T-helper 2 cell treated with Interferon-gamma antibody and Interleukin-4, amounts not matched to agents 5 μg/mL and 100 μg/mL, for 36 hours (primary cell): ENCODE measurements at regions not wholly inside any gene's neighbourhood (a gene's known extent, or its start where the extent isn't known, plus 50 kb on each side); places are given as distances from the start of the nearest gene placed in this dataset.

Experiments
- DNase-seq: peaks from one replicate; pipeline ENCODE4 v3.0.0; 2021; ENCODE audit warnings: low spot score
- H3K27ac Mint-ChIP-seq: one replicate; pipeline ENCODE4 v1.8.0; 2021; ENCODE audit warnings: mild to moderate bottlenecking, mixed read lengths
- H3K27me3 Mint-ChIP-seq: one replicate; pipeline ENCODE4 v1.8.0; 2021; ENCODE audit warnings: low read depth, mixed read lengths
- H3K36me3 Mint-ChIP-seq: one replicate; pipeline ENCODE4 v1.8.0; 2021; ENCODE audit warnings: low read depth, mixed read lengths
- H3K4me1 Mint-ChIP-seq: one replicate; pipeline ENCODE4 v1.8.0; 2021; ENCODE audit warnings: low read depth, mixed read lengths
- H3K4me3 Mint-ChIP-seq: one replicate; pipeline ENCODE4 v1.8.0; 2022; ENCODE audit warnings: mild to moderate bottlenecking, moderate library complexity, mixed read lengths
- H3K9me3 Mint-ChIP-seq: one replicate; pipeline ENCODE4 v1.8.0; 2021; ENCODE audit warnings: mixed read lengths

DNA sequence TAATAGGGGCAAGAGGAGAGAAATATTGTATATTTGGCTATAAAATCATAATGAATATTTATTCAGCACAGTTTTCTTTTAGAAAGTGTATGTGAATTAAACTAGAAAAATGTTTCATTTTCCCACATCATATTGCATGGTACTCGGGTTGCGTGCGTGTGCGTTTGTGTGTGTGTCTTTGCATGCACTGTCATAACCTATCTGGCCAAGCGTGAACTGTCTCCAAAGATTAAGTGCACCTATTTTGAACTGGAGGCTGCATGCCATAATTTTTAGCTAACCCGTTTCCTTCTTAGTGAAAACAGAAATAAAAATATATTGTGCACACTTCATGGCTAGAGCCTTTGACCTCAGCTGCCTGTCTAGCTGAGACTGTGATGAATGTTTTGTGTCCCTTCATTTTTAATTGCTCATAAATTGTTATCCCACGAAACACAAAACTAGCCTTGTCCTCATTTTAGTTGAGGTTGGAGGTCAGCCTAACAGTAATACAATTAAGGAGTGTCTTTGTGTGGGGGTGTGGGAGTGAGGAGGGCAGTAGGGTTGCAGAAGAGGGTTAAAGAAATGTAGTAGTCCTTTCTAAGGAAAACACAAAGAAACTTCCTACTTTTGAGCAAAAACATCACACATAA is 336.1 kb upstream of the POU3F2 start:
- no peak for DNase-seq
- Mint-ChIP-seq H3K9me3 (no peaks in the 10 kb centered on the region), H3K4me1 (no peaks in the 10 kb centered on the region), H3K36me3 (no peaks in the 10 kb centered on the region), H3K27me3 (no peaks in the 10 kb centered on the region), H3K27ac (no peak overlapping the region), H3K4me3 (no peak overlapping the region)

DNA sequence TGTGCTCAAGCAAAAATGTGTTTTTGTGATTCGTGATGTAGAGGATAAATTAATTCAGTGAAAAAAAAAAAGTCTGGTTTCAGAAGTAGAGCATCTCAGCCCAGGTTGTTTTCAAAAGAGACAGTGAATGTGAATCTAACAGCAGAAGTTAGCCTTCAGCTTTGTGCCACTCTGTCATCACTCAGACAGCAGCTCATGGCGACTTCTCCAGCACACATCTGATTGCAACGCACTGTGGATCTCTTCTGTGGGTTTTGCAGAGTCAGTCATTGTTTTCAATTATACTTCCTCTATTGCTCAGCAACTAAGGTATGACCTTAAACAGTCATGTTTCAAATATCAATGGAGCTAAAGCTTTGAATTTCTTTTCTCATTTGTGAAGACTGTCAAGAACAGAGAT is 335.5 kb upstream of the POU3F2 start:
- no peak overlapping the region for H3K27ac Mint-ChIP-seq
- H3K27me3 Mint-ChIP-seq = no peaks in the 10 kb centered on the region
- no peaks in the 10 kb centered on the region for H3K4me1 Mint-ChIP-seq
- no peak for DNase-seq
- no peak overlapping the region for H3K4me3 Mint-ChIP-seq
- H3K36me3 Mint-ChIP-seq = no peaks in the 10 kb centered on the region
- no peaks in the 10 kb centered on the region for H3K9me3 Mint-ChIP-seq

DNA sequence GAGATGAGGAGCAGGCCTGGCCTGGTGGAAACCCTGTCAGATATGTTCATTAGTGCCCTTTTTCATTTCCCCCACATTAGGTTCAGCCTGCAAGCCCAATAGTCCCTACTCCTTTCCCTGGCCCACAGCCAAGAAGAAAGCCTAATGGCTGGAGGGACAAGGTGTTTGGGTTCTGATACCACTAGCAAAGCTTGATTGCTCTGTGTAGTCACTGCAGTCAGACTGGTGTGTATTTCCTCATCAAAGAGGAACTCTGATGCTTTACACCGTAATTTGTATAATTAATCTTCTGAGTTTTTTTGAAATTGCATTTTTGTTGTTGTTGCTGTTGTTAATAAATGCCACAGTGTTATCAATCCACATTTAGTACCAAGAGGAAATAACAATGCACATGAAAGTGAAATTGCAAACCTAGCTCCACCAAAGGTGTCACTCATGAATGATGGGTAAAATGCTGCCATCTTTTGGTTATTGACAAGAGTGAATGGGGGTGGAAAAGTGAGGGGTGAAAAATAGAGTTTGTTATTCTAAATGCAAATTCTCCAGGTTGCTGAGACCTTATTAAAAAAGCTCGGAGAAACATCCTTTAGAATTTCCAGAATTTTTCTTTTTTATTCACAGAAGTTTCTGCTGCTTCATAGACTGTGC is 320.2 kb upstream of the POU3F2 start:
- Mint-ChIP-seq H3K36me3 (no peaks in the 10 kb centered on the region), H3K27ac (no peak overlapping the region), H3K27me3 (no peaks in the 10 kb centered on the region), H3K4me3 (no peak overlapping the region), H3K4me1 (no peaks in the 10 kb centered on the region), H3K9me3 (no peaks in the 10 kb centered on the region)
- DNase-seq = no peak

DNA sequence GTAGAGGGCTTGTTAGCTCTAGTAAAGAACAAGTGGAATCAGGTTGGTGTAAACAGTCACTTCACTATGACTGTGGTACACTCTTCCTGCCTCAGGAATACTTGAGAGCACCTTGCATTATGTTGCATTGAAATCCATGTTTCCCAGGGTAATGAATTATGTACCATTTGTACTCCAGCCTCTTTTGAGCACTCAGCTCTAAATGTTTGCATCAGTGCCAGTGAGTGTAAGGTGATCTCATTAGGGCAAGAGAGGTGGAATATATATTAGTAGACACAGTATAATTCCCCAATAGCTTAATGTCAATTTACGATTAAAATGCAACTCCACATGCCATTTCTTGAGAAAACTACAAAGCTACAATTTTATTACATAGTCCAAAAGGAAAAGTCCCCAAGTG is 319.6 kb upstream of the POU3F2 start:
- Mint-ChIP-seq H3K27ac (no peak overlapping the region), H3K9me3 (no peaks in the 10 kb centered on the region), H3K27me3 (no peaks in the 10 kb centered on the region), H3K36me3 (no peaks in the 10 kb centered on the region), H3K4me3 (no peak overlapping the region), H3K4me1 (no peaks in the 10 kb centered on the region)
- DNase-seq = no peak

DNA sequence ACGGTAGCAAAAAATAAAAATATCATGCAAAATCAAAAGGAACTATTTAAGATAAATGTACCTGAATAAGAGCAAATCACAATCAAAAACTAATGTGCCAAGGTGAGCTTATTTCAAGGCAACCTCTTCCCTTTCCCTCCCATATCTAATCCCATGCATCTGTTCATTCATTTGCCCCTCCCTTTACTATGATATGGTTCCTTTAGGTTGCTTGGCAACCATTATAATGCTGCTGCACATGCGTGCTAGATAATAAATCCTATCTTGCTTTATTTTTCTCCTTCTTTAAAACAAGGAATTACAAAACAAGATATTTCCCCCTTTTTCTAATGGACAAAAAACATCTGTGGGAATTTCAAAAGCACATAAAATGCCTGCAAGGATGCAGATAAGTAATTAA is 318.2 kb upstream of the POU3F2 start:
- Mint-ChIP-seq H3K9me3 (no peaks in the 10 kb centered on the region), H3K27me3 (no peaks in the 10 kb centered on the region), H3K36me3 (no peaks in the 10 kb centered on the region), H3K27ac (no peak overlapping the region), H3K4me1 (no peaks in the 10 kb centered on the region), H3K4me3 (no peak overlapping the region)
- DNase-seq = no peak

- H3K36me3 Mint-ChIP-seq = no peaks in the 10 kb centered on the region
- H3K4me3 Mint-ChIP-seq = no peak overlapping the region
- DNase-seq = no peak
- no peaks in the 10 kb centered on the region for H3K9me3 Mint-ChIP-seq
- no peaks in the 10 kb centered on the region for H3K4me1 Mint-ChIP-seq
- no peak overlapping the region for H3K27ac Mint-ChIP-seq
- H3K27me3 Mint-ChIP-seq = no peaks in the 10 kb centered on the region
Observed at GRCh38 chr6:98516866-98517265, 317.5 kb upstream of the POU3F2 start.

DNA sequence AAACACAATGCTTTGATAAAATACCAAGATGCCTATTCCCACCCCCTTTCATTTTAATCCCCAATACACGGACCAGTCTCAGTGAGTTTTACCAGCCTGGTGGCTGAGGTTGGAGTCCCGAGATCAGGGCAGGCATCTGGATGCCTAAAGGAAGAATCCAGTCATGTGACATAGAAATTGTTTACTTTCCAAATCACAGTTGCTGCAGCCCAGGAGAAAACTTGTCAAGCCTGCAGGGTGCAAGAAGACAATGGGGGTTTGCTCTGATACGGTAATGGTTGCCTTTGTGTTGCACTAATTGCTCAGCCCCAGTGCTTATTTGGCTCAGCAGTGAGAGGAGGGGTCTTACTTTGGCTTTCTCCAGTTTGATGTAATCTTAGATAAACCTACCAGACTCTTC is 308.5 kb upstream of the POU3F2 start:
- no peak for DNase-seq
- H3K4me1 Mint-ChIP-seq = no peaks in the 10 kb centered on the region
- no peak overlapping the region for H3K27ac Mint-ChIP-seq
- no peaks in the 10 kb centered on the region for H3K36me3 Mint-ChIP-seq
- H3K9me3 Mint-ChIP-seq = peaks cover 3% of the 10 kb centered on the region
- no peaks in the 10 kb centered on the region for H3K27me3 Mint-ChIP-seq
- H3K4me3 Mint-ChIP-seq = no peak overlapping the region

DNA sequence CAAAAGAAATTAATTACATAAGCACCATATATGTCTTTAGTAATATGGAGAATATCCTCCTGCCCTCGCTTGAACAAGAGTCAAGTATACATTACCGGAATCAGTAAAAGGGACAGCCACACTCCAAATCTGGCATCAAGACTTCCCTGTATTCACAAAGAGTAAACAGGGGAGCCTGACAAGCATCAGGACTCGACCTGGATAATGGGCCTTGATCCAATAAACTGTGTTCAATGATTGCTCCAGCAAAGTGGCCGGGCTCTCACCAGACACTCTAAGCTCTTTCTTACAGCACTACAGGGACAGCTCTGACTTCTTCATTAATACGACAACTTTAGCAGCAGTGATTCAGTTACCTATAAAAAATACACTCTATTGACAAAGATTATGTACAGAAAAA is 307.9 kb upstream of the POU3F2 start:
- Mint-ChIP-seq H3K27me3 (no peaks in the 10 kb centered on the region), H3K4me3 (no peak overlapping the region), H3K27ac (no peak overlapping the region), H3K4me1 (no peaks in the 10 kb centered on the region), H3K9me3 (peaks cover 3% of the 10 kb centered on the region), H3K36me3 (no peaks in the 10 kb centered on the region)
- no peak for DNase-seq

DNA sequence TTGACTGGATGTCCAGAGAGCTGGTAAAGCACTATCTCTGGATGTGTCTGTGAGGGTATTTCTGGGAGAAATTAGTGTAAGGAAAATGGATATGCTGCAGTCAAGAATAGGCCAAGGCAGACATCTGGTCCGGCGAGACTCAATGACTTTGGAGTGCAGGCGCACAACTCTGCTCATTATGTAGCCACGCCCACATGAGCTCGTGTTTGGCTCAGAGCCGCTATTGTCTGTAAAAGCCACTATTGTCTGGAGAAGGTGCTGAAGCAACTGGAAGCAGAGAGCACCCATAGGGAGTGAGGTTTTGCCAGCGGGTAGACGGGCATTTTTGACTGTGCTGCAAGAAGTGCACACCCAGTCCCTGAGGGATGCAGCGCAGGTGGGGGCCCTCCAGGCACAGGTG is 305.0 kb upstream of the POU3F2 start:
- Mint-ChIP-seq H3K27me3 (no peaks in the 10 kb centered on the region), H3K4me3 (no peak overlapping the region), H3K4me1 (no peaks in the 10 kb centered on the region), H3K9me3 (no peaks in the 10 kb centered on the region), H3K36me3 (no peaks in the 10 kb centered on the region), H3K27ac (no peak overlapping the region)
- DNase-seq = no peak

DNA sequence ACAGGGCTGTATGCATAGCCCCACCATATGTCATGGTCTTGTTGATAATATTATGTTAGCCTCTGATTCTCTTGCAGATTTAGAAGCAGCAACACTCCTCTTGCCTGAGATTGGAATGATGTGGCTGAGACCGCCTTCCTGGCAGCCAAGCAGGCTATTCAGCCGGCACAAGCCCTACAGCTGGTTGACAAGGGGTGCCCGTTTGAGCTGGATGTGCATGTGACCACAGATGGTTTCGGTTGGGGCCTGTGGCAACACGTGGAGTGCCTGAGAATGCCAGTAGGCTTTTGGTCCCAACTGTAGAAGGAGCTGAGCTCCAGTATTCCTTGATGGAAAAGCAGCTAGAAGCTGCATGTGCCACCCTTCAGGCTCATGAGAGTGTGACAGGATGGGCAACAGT is 303.6 kb upstream of the POU3F2 start:
- Mint-ChIP-seq H3K4me3 (no peak overlapping the region), H3K9me3 (no peaks in the 10 kb centered on the region), H3K27me3 (no peaks in the 10 kb centered on the region), H3K36me3 (no peaks in the 10 kb centered on the region), H3K27ac (no peak overlapping the region), H3K4me1 (no peaks in the 10 kb centered on the region)
- no peak for DNase-seq

DNA sequence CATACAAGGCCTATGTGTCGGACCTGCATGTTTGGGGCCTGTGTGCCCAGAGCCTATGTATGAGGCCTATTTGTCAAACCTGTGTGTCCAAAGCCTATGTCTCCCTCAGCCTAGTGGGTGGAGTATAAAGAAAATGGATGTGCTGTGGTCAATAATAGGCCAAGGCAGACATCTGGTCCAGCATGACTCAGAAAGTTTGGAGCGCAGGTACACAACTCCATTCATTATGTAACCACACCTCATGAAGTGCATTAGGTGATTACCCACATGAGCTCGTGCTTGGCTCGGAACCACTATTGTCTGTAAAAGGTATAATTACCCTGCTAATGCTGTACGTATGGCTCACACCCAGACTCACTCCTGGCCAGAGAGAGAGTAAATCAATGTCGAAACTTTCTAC is 302.4 kb upstream of the POU3F2 start:
- Mint-ChIP-seq H3K9me3 (no peaks in the 10 kb centered on the region), H3K27me3 (no peaks in the 10 kb centered on the region), H3K27ac (no peak overlapping the region), H3K4me1 (no peaks in the 10 kb centered on the region), H3K4me3 (no peak overlapping the region), H3K36me3 (no peaks in the 10 kb centered on the region)
- DNase-seq = no peak

DNA sequence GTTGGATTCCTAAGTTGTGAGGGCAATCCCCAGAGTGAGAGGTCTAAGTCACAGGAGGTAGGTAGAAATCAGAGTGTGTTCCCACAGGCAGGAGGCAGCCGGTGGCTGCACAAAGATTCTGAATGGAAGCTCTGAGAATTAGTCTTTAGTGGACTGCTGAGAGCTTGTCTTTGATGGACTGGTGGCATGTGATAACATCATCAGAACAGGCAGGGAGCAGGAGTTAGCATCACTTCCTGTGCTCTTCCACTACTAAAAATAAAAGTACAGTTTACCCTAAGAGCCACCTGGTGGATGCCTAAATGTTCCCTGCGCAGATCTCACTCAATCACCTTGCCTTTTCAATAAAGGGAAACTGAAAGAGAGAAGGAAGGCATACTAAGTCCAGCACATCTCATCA is 294.6 kb upstream of the POU3F2 start:
- DNase-seq = no peak
- Mint-ChIP-seq H3K27ac (no peak overlapping the region), H3K36me3 (no peaks in the 10 kb centered on the region), H3K27me3 (no peaks in the 10 kb centered on the region), H3K4me1 (no peaks in the 10 kb centered on the region), H3K9me3 (no peaks in the 10 kb centered on the region), H3K4me3 (no peak overlapping the region)

DNA sequence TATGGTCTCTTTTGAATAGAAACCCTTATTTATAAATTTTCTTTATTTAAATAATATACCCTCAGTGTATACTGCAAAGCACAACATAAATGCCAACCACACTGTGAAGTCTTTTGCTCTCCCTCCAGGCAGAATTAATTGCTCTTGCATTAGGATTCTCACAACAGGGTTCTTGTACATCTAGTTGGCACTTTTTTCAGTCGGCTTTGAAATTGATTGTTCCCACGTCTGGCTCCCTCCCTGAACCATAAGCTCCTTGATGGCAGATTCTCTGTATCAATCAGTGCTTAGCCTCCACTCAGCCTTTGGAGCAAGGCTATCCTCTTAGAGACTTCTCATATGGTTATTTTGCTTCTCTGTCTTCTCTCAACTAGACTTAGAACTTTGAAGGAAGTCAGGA is 288.0 kb upstream of the POU3F2 start:
- Mint-ChIP-seq H3K36me3 (no peaks in the 10 kb centered on the region), H3K4me1 (no peaks in the 10 kb centered on the region), H3K9me3 (no peaks in the 10 kb centered on the region), H3K27me3 (no peaks in the 10 kb centered on the region), H3K4me3 (no peak overlapping the region), H3K27ac (no peak overlapping the region)
- DNase-seq = no peak

DNA sequence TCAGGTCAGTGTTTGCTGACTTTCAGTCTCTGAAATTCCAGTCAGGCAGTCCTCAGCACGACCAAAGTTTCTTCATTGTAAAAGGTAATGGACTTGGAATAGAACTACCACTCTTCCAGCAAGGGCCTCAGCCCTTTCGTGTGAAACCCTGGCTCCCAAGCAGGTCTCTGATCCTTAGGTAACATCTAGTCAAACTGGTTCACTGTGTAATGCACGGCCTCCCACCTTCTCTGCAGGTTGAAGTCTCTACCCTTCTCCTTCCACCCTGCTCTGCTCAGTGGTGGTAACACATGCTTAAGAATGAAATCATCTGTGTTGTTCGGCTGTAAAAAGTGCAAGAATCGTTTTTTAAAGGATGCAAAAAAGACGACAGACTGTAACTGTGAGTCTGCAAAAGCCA is 287.2 kb upstream of the POU3F2 start:
- no peaks in the 10 kb centered on the region for H3K27me3 Mint-ChIP-seq
- no peak overlapping the region for H3K27ac Mint-ChIP-seq
- DNase-seq = no peak
- H3K4me3 Mint-ChIP-seq = no peak overlapping the region
- no peaks in the 10 kb centered on the region for H3K4me1 Mint-ChIP-seq
- H3K36me3 Mint-ChIP-seq = no peaks in the 10 kb centered on the region
- H3K9me3 Mint-ChIP-seq = no peaks in the 10 kb centered on the region

DNA sequence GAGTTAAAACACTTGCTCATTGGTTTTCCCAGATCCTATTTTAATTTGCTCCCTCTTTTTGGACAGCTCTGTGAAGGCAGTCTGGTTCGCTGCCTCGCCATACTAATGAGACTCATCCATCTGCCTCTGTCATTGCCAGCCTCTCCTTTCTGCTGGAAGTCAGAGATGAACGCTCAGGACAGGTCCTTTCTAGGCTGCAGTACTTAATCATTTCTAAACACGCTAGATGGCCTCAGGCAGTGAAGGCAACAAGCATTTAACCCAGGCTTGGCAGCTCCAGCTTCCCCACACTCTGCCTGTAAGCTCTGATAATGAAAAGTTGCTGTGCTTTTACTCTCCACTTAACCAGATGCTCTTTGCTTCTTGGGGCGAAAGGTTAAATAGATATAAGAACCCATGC is 286.7 kb upstream of the POU3F2 start:
- H3K36me3 Mint-ChIP-seq = no peaks in the 10 kb centered on the region
- no peaks in the 10 kb centered on the region for H3K27me3 Mint-ChIP-seq
- no peak for DNase-seq
- no peak overlapping the region for H3K27ac Mint-ChIP-seq
- no peaks in the 10 kb centered on the region for H3K9me3 Mint-ChIP-seq
- H3K4me1 Mint-ChIP-seq = no peaks in the 10 kb centered on the region
- no peak overlapping the region for H3K4me3 Mint-ChIP-seq
